Osteoblast (primary cell): ENCODE measurements at regions not wholly inside any gene's neighbourhood (a gene's known extent, or its start where the extent isn't known, plus 50 kb on each side); places are given as distances from the start of the nearest gene placed in this dataset.

Experiments used
- DNase-seq: peaks from one replicate; pipeline ENCODE4 v3.0.0; 2011; ENCODE audit warnings: low spot score, mixed read lengths; ENCODE audit not compliant: insufficient read length; ENCODE audit errors: missing footprints
- H2AFZ ChIP-seq: 2 replicates; pipeline ENCODE4 v1.6.0; 2011; ENCODE audit warnings: mild to moderate bottlenecking, low read length
- H3K27ac ChIP-seq: 2 replicates; pipeline ENCODE4 v1.5.1; 2011; ENCODE audit warnings: mild to moderate bottlenecking, low read depth, low read length, moderate library complexity
- H3K27me3 ChIP-seq: 2 replicates; pipeline ENCODE4 v1.6.0; 2012; ENCODE audit warnings: mild to moderate bottlenecking, control low read depth, inconsistent platforms, low read length, moderate library complexity; ENCODE audit not compliant: insufficient read depth
- H3K36me3 ChIP-seq: 2 replicates; pipeline ENCODE4 v1.5.1; 2011; ENCODE audit warnings: mild to moderate bottlenecking, low read length, control low read depth, moderate library complexity; ENCODE audit not compliant: insufficient read depth
- H3K4me1 ChIP-seq: 2 replicates; pipeline ENCODE4 v1.5.1; 2011; ENCODE audit warnings: mild to moderate bottlenecking, low read length, control low read depth, moderate library complexity; ENCODE audit not compliant: insufficient read depth
- H3K4me2 ChIP-seq: 2 replicates; pipeline ENCODE4 v1.6.0; 2011; ENCODE audit warnings: mild to moderate bottlenecking, low read length; ENCODE audit not compliant: insufficient read depth
- H3K4me3 ChIP-seq: fragments of 200-600 bp; sonication (generic); 3 replicates; pipeline ENCODE4 v1.5.1; 2012; ENCODE audit warnings: mild to moderate bottlenecking, low read length, inconsistent platforms; ENCODE audit not compliant: insufficient read depth
- H3K79me2 ChIP-seq: 2 replicates; pipeline ENCODE4 v1.6.0; 2012; ENCODE audit warnings: mild to moderate bottlenecking, low read length, control low read depth, inconsistent platforms; ENCODE audit not compliant: insufficient read depth
- H3K9me3 ChIP-seq: 2 replicates; pipeline ENCODE4 v1.5.1; 2011; ENCODE audit warnings: low read depth, low read length, control low read depth
- H4K20me1 ChIP-seq: 2 replicates; pipeline ENCODE4 v1.6.0; 2012; ENCODE audit warnings: mild to moderate bottlenecking, low read length, control low read depth; ENCODE audit not compliant: insufficient read depth
- TF ChIP-seq, protein P1 (sequence below): IDR thresholded peaks from 2 replicates; pipeline ENCODE4 v1.5.1; 2011; ENCODE audit warnings: mild to moderate bottlenecking, low read depth, low read length, moderate library complexity; ENCODE audit errors: extremely low read depth

DNA sequence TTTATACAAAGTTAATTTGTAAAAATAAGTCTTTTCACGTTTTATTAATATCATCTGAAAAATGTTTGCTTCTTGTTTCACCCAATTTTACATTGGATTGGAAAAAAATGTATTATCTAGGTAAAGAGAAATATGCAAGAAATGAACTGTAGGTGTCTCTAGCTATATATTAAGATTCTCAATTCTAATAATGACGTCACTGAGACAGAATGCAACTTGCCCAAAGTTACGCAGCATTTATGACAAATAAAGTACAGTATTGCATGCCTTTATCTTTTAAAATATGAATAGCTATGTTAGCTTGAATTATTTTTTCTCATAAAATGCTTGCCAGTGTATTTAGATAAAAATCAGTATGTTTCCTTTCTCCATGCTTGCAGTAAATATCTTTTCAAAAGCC, 728.8 kb downstream of the RERGL start:
- H3K4me2 ChIP-seq = no peak overlapping the region
- no peak overlapping the region for H3K27ac ChIP-seq
- no peak overlapping the region for H3K4me3 ChIP-seq
- H3K36me3 ChIP-seq = no peaks in the 10 kb centered on the region
- no peaks in the 10 kb centered on the region for H3K79me2 ChIP-seq
- H3K9me3 ChIP-seq = peaks cover 3% of the 10 kb centered on the region
- H4K20me1 ChIP-seq = no peaks in the 10 kb centered on the region
- H3K4me1 ChIP-seq = no peaks in the 10 kb centered on the region
- no peak overlapping the region for H2AFZ ChIP-seq
- no peak for DNase-seq
- H3K27me3 ChIP-seq = no peaks in the 10 kb centered on the region
- TF ChIP-seq, protein P1, sequence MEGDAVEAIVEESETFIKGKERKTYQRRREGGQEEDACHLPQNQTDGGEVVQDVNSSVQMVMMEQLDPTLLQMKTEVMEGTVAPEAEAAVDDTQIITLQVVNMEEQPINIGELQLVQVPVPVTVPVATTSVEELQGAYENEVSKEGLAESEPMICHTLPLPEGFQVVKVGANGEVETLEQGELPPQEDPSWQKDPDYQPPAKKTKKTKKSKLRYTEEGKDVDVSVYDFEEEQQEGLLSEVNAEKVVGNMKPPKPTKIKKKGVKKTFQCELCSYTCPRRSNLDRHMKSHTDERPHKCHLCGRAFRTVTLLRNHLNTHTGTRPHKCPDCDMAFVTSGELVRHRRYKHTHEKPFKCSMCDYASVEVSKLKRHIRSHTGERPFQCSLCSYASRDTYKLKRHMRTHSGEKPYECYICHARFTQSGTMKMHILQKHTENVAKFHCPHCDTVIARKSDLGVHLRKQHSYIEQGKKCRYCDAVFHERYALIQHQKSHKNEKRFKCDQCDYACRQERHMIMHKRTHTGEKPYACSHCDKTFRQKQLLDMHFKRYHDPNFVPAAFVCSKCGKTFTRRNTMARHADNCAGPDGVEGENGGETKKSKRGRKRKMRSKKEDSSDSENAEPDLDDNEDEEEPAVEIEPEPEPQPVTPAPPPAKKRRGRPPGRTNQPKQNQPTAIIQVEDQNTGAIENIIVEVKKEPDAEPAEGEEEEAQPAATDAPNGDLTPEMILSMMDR = no peak

DNA sequence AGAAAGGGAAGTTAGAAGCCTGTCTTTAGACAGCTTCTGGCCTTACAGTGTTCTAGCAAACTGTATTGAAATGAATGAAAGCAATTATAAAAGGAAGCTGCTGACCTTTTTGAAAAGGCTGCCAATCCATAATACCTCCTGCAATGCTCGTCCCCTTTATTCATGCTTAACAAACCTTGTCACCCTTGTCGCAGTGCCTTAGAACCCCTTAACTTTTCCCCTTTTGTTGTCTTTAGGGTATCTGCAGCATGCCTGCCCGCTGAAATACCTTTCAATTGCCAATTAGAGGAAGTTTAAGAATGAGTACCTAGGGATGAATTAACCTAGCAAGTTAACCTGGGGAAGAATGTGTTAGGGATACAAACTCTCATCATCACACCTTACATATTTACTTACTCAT, 731.2 kb downstream of the RERGL start:
- no peak for DNase-seq
- Histone ChIP-seq H3K79me2 (no peaks in the 10 kb centered on the region), H3K36me3 (no peaks in the 10 kb centered on the region), H3K4me1 (no peaks in the 10 kb centered on the region), H3K27ac (no peak overlapping the region), H3K4me2 (no peak overlapping the region), H3K27me3 (no peaks in the 10 kb centered on the region), H3K4me3 (no peak overlapping the region), H2AFZ (no peak overlapping the region), H4K20me1 (no peaks in the 10 kb centered on the region), H3K9me3 (peaks cover 3% of the 10 kb centered on the region)
- TF ChIP-seq, protein P1 = no peak

- Histone ChIP-seq H3K79me2 (no peaks in the 10 kb centered on the region), H3K4me3 (no peak overlapping the region), H3K27ac (no peak overlapping the region), H3K4me2 (no peak overlapping the region), H2AFZ (no peak overlapping the region), H3K4me1 (no peaks in the 10 kb centered on the region), H4K20me1 (no peaks in the 10 kb centered on the region), H3K9me3 (no peaks in the 10 kb centered on the region), H3K27me3 (no peaks in the 10 kb centered on the region), H3K36me3 (no peaks in the 10 kb centered on the region)
- TF ChIP-seq, protein P1 = no peak
- DNase-seq = no peak
These were observed 732.6 kb downstream of the RERGL start for GRCh38 chr12:17357396-17357795.

GRCh38 chr12:17352164-17352563, 737.8 kb downstream of the RERGL start:
- Histone ChIP-seq H3K36me3 (no peaks in the 10 kb centered on the region), H3K27me3 (no peaks in the 10 kb centered on the region), H3K79me2 (no peaks in the 10 kb centered on the region), H3K27ac (no peak overlapping the region), H3K4me1 (no peaks in the 10 kb centered on the region), H4K20me1 (no peaks in the 10 kb centered on the region), H2AFZ (no peak overlapping the region), H3K4me3 (no peak overlapping the region), H3K9me3 (no peaks in the 10 kb centered on the region), H3K4me2 (no peak overlapping the region)
- DNase-seq = no peak
- TF ChIP-seq, protein P1 = no peak
